Colonic mucosa (tissue), 4 donors: ENCODE measurements at regions not wholly inside any gene's neighbourhood (a gene's known extent, or its start where the extent isn't known, plus 50 kb on each side); places are given as distances from the start of the nearest gene placed in this dataset.

Source experiments
- DNase-seq: peaks from one replicate; pipeline ENCODE4 v3.0.0-alpha.2; 2020
- H3K27ac ChIP-seq: fragments of 200-600 bp; one replicate; pipeline ENCODE4 v1.8.0; 2021
- H3K27me3 ChIP-seq: fragments of 200-600 bp; one replicate; pipeline ENCODE4 v1.8.0; 2021
- H3K36me3 ChIP-seq: fragments of 200-600 bp; one replicate; pipeline ENCODE4 v1.8.0; 2021
- H3K4me1 ChIP-seq: fragments of 200-600 bp; one replicate; pipeline ENCODE4 v1.8.0; 2021; ENCODE audit warnings: mild to moderate bottlenecking
- H3K4me3 ChIP-seq: fragments of 200-600 bp; one replicate; pipeline ENCODE4 v1.8.0; 2021
- H3K9ac ChIP-seq, 2 donors: one replicate each; pipeline ENCODE4 v1.7.0; 2013; ENCODE audit warnings: control low read depth in 2 of 2, low read depth in 2 of 2, low read length in 2 of 2
- H3K9me3 ChIP-seq: fragments of 200-600 bp; one replicate; pipeline ENCODE4 v1.8.0; 2021
- intact Hi-C: fragments of 100-400 bp; cut with DNase I; formaldehyde crosslinking; loops from one replicate; pipeline ENCODE4 v1.14.1; 2022
- TF ChIP-seq, protein P1 (sequence below): fragments of 200-600 bp; IDR thresholded peaks from one replicate; pipeline ENCODE4 v1.8.0; 2022; ENCODE audit warnings: antibody characterized with exemption, mild to moderate bottlenecking
- donor health status: healthy.
- donor health status: DM: no; HTN: no; CAD: no.
- donor health status: DM: no; HTN: no; CAD: no.

DNA sequence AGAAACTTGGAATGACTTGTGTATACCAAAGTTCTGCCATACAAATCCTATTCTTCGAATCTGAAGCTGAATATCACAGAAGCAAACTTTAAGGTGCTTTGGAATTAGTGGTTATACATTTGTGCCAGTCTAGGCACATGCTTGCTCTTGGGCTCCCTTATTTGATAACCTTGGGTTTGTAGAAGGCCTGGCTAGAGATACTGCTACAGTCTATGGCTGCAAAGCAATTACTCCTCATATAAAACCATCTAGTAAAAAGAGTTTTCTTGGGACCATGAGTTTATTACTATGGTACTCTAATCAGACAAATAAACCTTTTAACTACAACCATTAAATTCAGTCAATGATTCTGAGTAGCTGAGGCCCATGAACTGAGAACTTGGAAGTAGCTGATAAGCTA, 92.5 kb upstream of the SLC13A1 start:
- no peak for DNase-seq

DNA sequence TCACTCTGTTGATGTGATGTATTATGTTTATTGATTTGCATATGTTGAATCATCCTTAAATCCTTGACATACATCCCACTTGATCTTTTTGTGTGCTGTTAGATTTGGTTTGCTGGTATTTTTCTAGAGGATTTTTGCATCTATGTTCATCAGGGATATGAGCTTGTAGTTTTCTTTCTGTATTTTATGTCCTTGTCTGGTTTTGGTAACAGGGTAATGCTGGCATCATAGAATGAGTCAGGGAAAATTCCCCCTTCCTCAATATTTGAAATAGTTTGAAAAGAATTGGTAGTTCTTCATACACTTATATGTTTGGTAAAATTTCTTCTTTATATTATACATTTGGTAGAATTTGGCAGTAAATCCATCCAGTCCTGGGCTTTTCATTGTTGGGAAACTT, 89.4 kb upstream of the SLC13A1 start:
- H3K9me3 ChIP-seq, result no peaks in the 10 kb centered on the region
- DNase-seq, result no peak
- H3K4me3 ChIP-seq, result no peak overlapping the region
- no peaks in the 10 kb centered on the region for H3K27me3 ChIP-seq
- intact Hi-C loops, result no loop called here
- H3K9ac ChIP-seq, result no peak overlapping the region
- TF ChIP-seq, protein P1, sequence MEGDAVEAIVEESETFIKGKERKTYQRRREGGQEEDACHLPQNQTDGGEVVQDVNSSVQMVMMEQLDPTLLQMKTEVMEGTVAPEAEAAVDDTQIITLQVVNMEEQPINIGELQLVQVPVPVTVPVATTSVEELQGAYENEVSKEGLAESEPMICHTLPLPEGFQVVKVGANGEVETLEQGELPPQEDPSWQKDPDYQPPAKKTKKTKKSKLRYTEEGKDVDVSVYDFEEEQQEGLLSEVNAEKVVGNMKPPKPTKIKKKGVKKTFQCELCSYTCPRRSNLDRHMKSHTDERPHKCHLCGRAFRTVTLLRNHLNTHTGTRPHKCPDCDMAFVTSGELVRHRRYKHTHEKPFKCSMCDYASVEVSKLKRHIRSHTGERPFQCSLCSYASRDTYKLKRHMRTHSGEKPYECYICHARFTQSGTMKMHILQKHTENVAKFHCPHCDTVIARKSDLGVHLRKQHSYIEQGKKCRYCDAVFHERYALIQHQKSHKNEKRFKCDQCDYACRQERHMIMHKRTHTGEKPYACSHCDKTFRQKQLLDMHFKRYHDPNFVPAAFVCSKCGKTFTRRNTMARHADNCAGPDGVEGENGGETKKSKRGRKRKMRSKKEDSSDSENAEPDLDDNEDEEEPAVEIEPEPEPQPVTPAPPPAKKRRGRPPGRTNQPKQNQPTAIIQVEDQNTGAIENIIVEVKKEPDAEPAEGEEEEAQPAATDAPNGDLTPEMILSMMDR, result no peak
- H3K36me3 ChIP-seq, result no peaks in the 10 kb centered on the region
- H3K27ac ChIP-seq, result no peak overlapping the region
- no peaks in the 10 kb centered on the region for H3K4me1 ChIP-seq

More for the DNA sequence above, 92.5 kb upstream of the SLC13A1 start:
- no peak overlapping the region for H3K9ac ChIP-seq
- no peaks in the 10 kb centered on the region for H3K4me1 ChIP-seq
- H3K27ac ChIP-seq, result no peak overlapping the region
- no peaks in the 10 kb centered on the region for H3K36me3 ChIP-seq
- H3K27me3 ChIP-seq, result no peaks in the 10 kb centered on the region
- TF ChIP-seq, protein P1, result no peak
- H3K9me3 ChIP-seq, result no peaks in the 10 kb centered on the region
- H3K4me3 ChIP-seq, result no peak overlapping the region
- intact Hi-C loops, result no loop called here

DNA sequence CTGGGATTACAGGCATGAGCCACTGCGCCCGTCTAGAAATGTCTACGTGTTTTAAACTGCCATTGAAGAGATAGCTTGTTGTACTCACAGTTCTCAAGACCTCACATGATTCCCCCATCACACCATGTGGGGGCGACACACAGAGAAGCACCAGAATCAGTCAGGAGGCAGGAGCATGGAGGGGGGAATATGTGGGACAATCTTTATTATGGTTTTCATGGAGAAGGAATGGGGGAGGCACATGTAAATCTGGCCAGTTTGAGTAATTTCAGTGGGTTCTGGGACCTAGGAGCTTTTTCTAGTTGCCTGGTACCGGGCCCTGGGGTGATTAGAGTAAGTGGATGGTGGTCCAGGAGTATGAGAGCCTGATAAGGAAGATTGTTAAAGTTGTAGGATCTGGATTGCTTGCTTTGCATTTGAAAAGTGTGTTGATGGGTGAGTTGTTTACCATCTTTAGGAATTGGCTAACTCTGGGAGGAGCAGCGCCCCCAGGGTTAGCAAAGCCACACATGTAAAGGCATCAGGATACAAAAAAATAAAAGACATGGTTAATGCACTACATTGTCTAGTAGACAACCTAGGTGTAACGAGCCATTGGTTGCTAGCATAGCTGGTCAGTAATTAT, 85.4 kb upstream of the SLC13A1 start:
- no peak overlapping the region for H3K27ac ChIP-seq
- H3K9ac ChIP-seq, result no peak overlapping the region
- H3K4me3 ChIP-seq, result no peak overlapping the region
- H3K36me3 ChIP-seq, result no peaks in the 10 kb centered on the region
- no peaks in the 10 kb centered on the region for H3K27me3 ChIP-seq
- DNase-seq, result no peak
- intact Hi-C loops, result no loop called here
- H3K9me3 ChIP-seq, result no peaks in the 10 kb centered on the region
- H3K4me1 ChIP-seq, result no peaks in the 10 kb centered on the region
- TF ChIP-seq, protein P1, result no peak

DNA sequence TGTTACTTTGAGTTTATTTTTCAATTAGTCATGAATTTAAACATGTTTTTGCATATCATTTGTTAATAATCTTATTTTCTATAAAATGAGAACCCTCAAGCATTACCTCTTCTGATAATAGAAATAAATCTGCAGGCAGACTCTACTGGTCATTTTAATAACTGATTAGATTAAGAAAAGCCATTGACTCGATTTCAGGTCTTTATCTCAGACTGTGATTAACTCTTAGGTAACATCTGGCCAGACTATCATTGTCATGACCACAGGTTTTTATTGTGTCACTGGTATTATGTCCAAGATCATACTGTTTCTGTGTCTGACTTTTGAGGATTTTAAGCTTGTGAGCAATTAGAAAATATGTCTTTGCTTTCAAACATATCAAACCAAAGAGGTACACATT, 83.6 kb upstream of the SLC13A1 start:
- H3K9ac ChIP-seq, result no peak overlapping the region
- no peak overlapping the region for H3K27ac ChIP-seq
- TF ChIP-seq, protein P1, result no peak
- no peaks in the 10 kb centered on the region for H3K9me3 ChIP-seq
- no peak for DNase-seq
- no peaks in the 10 kb centered on the region for H3K36me3 ChIP-seq
- H3K27me3 ChIP-seq, result no peaks in the 10 kb centered on the region
- H3K4me3 ChIP-seq, result no peak overlapping the region
- intact Hi-C loops, result no loop called here
- H3K4me1 ChIP-seq, result no peaks in the 10 kb centered on the region

DNA sequence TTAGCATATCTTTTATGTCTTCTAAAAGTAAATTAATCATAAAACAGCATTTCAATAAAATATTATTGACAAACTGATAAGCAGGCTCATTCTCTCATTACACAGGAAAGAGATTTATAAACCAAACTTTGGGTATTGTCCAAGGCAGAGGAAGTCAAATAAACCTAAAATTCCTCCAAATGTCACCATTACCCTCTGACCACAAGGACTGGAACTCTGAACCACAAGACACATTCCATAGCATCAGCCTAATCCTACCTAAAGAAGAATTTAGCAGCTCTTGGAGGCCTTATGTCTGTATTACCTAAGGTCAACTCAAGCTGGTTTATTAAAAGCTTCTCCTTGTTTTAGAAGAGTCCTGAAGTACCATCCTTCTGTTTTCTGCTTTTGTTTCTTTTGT, 82.4 kb upstream of the SLC13A1 start:
- DNase-seq, result no peak
- no peaks in the 10 kb centered on the region for H3K4me1 ChIP-seq
- intact Hi-C loops, result no loop called here
- no peaks in the 10 kb centered on the region for H3K27me3 ChIP-seq
- H3K27ac ChIP-seq, result no peak overlapping the region
- no peak overlapping the region for H3K9ac ChIP-seq
- no peaks in the 10 kb centered on the region for H3K9me3 ChIP-seq
- no peaks in the 10 kb centered on the region for H3K36me3 ChIP-seq
- no peak overlapping the region for H3K4me3 ChIP-seq
- TF ChIP-seq, protein P1, result no peak
